Suppressor macrophage treated with lipopolysaccharide for 4 hours (primary cell): ENCODE measurements at regions not wholly inside any gene's neighbourhood (a gene's known extent, or its start where the extent isn't known, plus 50 kb on each side); places are given as distances from the start of the nearest gene placed in this dataset.
"Not testable (repeated sequence)": the region's sequence is repeated elsewhere in the genome, so short reads cannot be mapped to it uniquely, and the experiment has no call there.

Source experiments
- DNase-seq: peaks from one replicate; pipeline ENCODE4 v3.0.0-alpha.2; 2020

- DNase-seq, result not testable (repeated sequence)
Observed at GRCh38 chr4:177193024-177193715, 116.5 kb upstream of the NEIL3 start.

- no peak for DNase-seq
Observed at GRCh38 chr4:177194906-177195305, 114.8 kb upstream of the NEIL3 start.

GRCh38 chr4:177196615-177197014, 113.1 kb upstream of the NEIL3 start:
- DNase-seq, result no peak

- DNase-seq, result no peak
Observed at GRCh38 chr4:177201614-177202013, 108.1 kb upstream of the NEIL3 start.

GRCh38 chr4:177204126-177204525, 105.5 kb upstream of the NEIL3 start:
- no peak for DNase-seq

GRCh38 chr4:177214935-177215334, 94.7 kb upstream of the NEIL3 start:
- no peak for DNase-seq

GRCh38 chr4:177220376-177220775, 89.3 kb upstream of the NEIL3 start:
- no peak for DNase-seq

- no peak for DNase-seq
Observed at GRCh38 chr4:177222781-177223180, 86.9 kb upstream of the NEIL3 start.

- DNase-seq, result no peak
Observed at GRCh38 chr4:177225605-177226004, 84.1 kb upstream of the NEIL3 start.

GRCh38 chr4:177227636-177228035, 82.0 kb upstream of the NEIL3 start:
- DNase-seq, result no peak

GRCh38 chr4:177228599-177228998, 81.1 kb upstream of the NEIL3 start:
- no peak for DNase-seq

GRCh38 chr4:177229331-177229730, 80.3 kb upstream of the NEIL3 start:
- DNase-seq, result peak; percentile 11

- no peak for DNase-seq
Observed at GRCh38 chr4:177232473-177232872, 77.2 kb upstream of the NEIL3 start.

GRCh38 chr4:177235026-177235425, 74.6 kb upstream of the NEIL3 start:
- no peak for DNase-seq

GRCh38 chr4:177236886-177237285, 72.8 kb upstream of the NEIL3 start:
- DNase-seq, result no peak

GRCh38 chr4:177237291-177237690, 72.4 kb upstream of the NEIL3 start:
- no peak for DNase-seq

GRCh38 chr4:177239477-177239876, 70.2 kb upstream of the NEIL3 start:
- no peak for DNase-seq

GRCh38 chr4:177239878-177240277, 69.8 kb upstream of the NEIL3 start:
- no peak for DNase-seq

GRCh38 chr4:177242651-177243286, 66.9 kb upstream of the NEIL3 start:
- no peak for DNase-seq

- DNase-seq, result no peak
Observed at GRCh38 chr4:177246641-177247584, 62.8 kb upstream of the NEIL3 start.

GRCh38 chr4:177250056-177250696, 59.5 kb upstream of the NEIL3 start:
- peak; percentile 75 for DNase-seq

- DNase-seq, result no peak
Observed at GRCh38 chr4:177251237-177251636, 58.4 kb upstream of the NEIL3 start.

- DNase-seq, result no peak
Observed at GRCh38 chr4:177255359-177255758, 54.3 kb upstream of the NEIL3 start.
